GM23338 (cell line): ENCODE measurements at regions not wholly inside any gene's neighbourhood (a gene's known extent, or its start where the extent isn't known, plus 50 kb on each side); places are given as distances from the start of the nearest gene placed in this dataset.

Source experiments
- ATAC-seq: fragments of 200-7000 bp; cut with Tn5 transposase; 3 replicates; pipeline ENCODE4 v1.9.1; 2020
- DNase-seq: peaks from one replicate; pipeline ENCODE4 v3.0.0-alpha.2; 2015; ENCODE audit warnings: low spot score
- H2AFZ ChIP-seq: fragments of 200-600 bp; sonication (generic); 2 replicates; pipeline ENCODE4 v1.8.0; 2016; ENCODE audit warnings: antibody characterized with exemption, mild to moderate bottlenecking, moderate library complexity
- H3F3A ChIP-seq: fragments of 200-600 bp; sonication (generic); replicated peaks from 2 replicates; pipeline ENCODE4 v1.8.0; 2017; ENCODE audit warnings: antibody characterized with exemption, mixed run types, low read depth
- H3K27ac ChIP-seq: fragments of 200-600 bp; sonication (generic); 2 replicates; pipeline ENCODE4 v1.6.1; 2016; ENCODE audit warnings: low read depth
- H3K27me3 ChIP-seq: fragments of 200-600 bp; sonication (generic); 2 replicates; pipeline ENCODE4 v1.8.0; 2016; ENCODE audit warnings: mild to moderate bottlenecking, mixed run types, moderate library complexity; ENCODE audit not compliant: insufficient read depth
- H3K36me3 ChIP-seq: fragments of 200-600 bp; sonication (generic); 2 replicates; pipeline ENCODE4 v1.8.0; 2016; ENCODE audit warnings: mild to moderate bottlenecking; ENCODE audit not compliant: insufficient read depth
- H3K4me1 ChIP-seq: fragments of 200-600 bp; sonication (generic); 2 replicates; pipeline ENCODE4 v1.8.0; 2016; ENCODE audit warnings: mild to moderate bottlenecking, moderate library complexity; ENCODE audit not compliant: insufficient read depth
- H3K4me2 ChIP-seq: fragments of 200-600 bp; sonication (generic); 2 replicates; pipeline ENCODE4 v1.7.1; 2017; ENCODE audit warnings: mixed run types
- H3K4me3 ChIP-seq: fragments of 200-600 bp; sonication (generic); 2 replicates; pipeline ENCODE4 v1.6.1; 2016; ENCODE audit warnings: mixed run types
- H3K79me2 ChIP-seq: fragments of 200-600 bp; sonication (generic); replicated peaks from 2 replicates; pipeline ENCODE4 v1.8.0; 2017; ENCODE audit warnings: mild to moderate bottlenecking; ENCODE audit not compliant: insufficient read depth
- H3K9me2 ChIP-seq: fragments of 200-600 bp; sonication (generic); 2 replicates; pipeline ENCODE4 v1.8.0; 2017; ENCODE audit not compliant: insufficient read depth
- H4K20me1 ChIP-seq: fragments of 200-600 bp; sonication (generic); replicated peaks from 2 replicates; pipeline ENCODE4 v1.8.0; 2017; ENCODE audit warnings: mild to moderate bottlenecking; ENCODE audit not compliant: insufficient read depth
- H3K27ac Mint-ChIP-seq: 2 replicates; pipeline ENCODE4 v1.8.0; 2020; ENCODE audit warnings: inconsistent platforms, mild to moderate bottlenecking, moderate library complexity, mixed read lengths
- H3K27me3 Mint-ChIP-seq: 3 replicates; pipeline ENCODE4 v1.8.0; 2022; ENCODE audit warnings: low read depth, mild to moderate bottlenecking, moderate library complexity, mixed read lengths, inconsistent platforms; ENCODE audit not compliant: insufficient read depth, poor library complexity
- H3K36me3 Mint-ChIP-seq: 3 replicates; pipeline ENCODE4 v1.8.0; 2021; ENCODE audit warnings: low read depth, mild to moderate bottlenecking, inconsistent platforms, moderate library complexity, mixed read lengths
- H3K4me1 Mint-ChIP-seq: 3 replicates; pipeline ENCODE4 v1.8.0; 2020; ENCODE audit warnings: mild to moderate bottlenecking, inconsistent platforms, mixed read lengths
- H3K4me3 Mint-ChIP-seq: 3 replicates; pipeline ENCODE4 v1.8.0; 2021; ENCODE audit warnings: moderate library complexity, mild to moderate bottlenecking, inconsistent platforms, mixed read lengths
- H3K9me3 Mint-ChIP-seq: 3 replicates; pipeline ENCODE4 v1.8.0; 2020; ENCODE audit warnings: moderate library complexity, mild to moderate bottlenecking, inconsistent platforms, mixed read lengths
- CREB1 ChIP-seq: fragments of 250-450 bp; sonication (Bioruptor Pico); IDR thresholded peaks from 2 replicates; pipeline ENCODE4 v1.5.0; 2020; ENCODE audit warnings: low read depth, mild to moderate bottlenecking, moderate library complexity
- EZH2 ChIP-seq: fragments of 200-600 bp; sonication (generic); IDR thresholded peaks from one replicate; pipeline ENCODE4 v1.8.0; 2017; ENCODE audit warnings: antibody characterized with exemption, mild to moderate bottlenecking, low read depth; ENCODE audit not compliant: unreplicated experiment
- EZH2phosphoT487 ChIP-seq: fragments of 200-600 bp; sonication (generic); IDR thresholded peaks from one replicate; pipeline ENCODE4 v1.8.1; 2018; ENCODE audit warnings: antibody characterized with exemption; ENCODE audit not compliant: unreplicated experiment
- JUNB ChIP-seq: IDR thresholded peaks from one replicate; pipeline ENCODE4 v1.6.1; 2016; ENCODE audit warnings: antibody characterized with exemption; ENCODE audit not compliant: unreplicated experiment
- NANOG ChIP-seq: IDR thresholded peaks from 2 replicates; pipeline ENCODE4 v1.6.1; 2016; ENCODE audit warnings: antibody characterized with exemption, borderline replicate concordance
- STAT1 ChIP-seq: IDR thresholded peaks from one replicate; pipeline ENCODE4 v1.6.1; 2016; ENCODE audit warnings: antibody characterized with exemption; ENCODE audit not compliant: unreplicated experiment
- ZNF114 ChIP-seq: fragments of 250-450 bp; sonication (Bioruptor Pico); IDR thresholded peaks from 2 replicates; pipeline ENCODE4 v1.5.0; 2020; ENCODE audit warnings: mild to moderate bottlenecking, moderate library complexity
- ZNF331 ChIP-seq: fragments of 250-450 bp; sonication (Bioruptor Pico); IDR thresholded peaks from 2 replicates; pipeline ENCODE4 v1.5.0; 2020; ENCODE audit warnings: low read depth, mild to moderate bottlenecking, moderate library complexity
- TF ChIP-seq, protein P1 (sequence below), 2 experiments: fragments of 200-600 bp in 1 of 2; sonication (generic) in 1 of 2; conservative IDR thresholded peaks; 2 replicates each; pipeline versions ENCODE4 v1.5.1 to v1.6.1; 2016 to 2017; ENCODE audit warnings: antibody characterized with exemption in 2 of 2, low read depth in 2 of 2, mild to moderate bottlenecking in 2 of 2, moderate library complexity in 1 of 2
- TF ChIP-seq, protein P2 (sequence below): IDR thresholded peaks from one replicate; pipeline ENCODE4 v1.6.1; 2018; ENCODE audit warnings: antibody characterized with exemption; ENCODE audit not compliant: unreplicated experiment

DNA sequence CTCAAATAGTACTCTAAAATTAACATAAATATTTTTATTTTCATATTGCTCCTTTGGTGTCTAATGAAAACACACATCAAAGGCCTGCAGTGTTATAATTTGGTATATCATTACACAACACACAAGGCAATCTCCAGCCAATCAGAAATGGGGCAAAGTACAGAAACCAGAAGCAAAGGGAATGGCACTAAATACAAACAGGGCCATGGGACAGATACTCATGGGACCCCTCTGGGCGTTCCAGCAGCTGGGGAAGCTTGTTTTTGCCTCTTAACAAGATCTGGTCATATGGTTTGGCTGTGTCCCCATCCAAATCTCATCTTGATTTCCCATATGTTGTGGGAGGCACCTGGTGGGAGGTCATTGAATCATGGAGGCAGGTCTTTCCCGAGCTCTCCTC is 551.8 kb upstream of the NRP1 start (continued):
- TF ChIP-seq, protein P1, sequence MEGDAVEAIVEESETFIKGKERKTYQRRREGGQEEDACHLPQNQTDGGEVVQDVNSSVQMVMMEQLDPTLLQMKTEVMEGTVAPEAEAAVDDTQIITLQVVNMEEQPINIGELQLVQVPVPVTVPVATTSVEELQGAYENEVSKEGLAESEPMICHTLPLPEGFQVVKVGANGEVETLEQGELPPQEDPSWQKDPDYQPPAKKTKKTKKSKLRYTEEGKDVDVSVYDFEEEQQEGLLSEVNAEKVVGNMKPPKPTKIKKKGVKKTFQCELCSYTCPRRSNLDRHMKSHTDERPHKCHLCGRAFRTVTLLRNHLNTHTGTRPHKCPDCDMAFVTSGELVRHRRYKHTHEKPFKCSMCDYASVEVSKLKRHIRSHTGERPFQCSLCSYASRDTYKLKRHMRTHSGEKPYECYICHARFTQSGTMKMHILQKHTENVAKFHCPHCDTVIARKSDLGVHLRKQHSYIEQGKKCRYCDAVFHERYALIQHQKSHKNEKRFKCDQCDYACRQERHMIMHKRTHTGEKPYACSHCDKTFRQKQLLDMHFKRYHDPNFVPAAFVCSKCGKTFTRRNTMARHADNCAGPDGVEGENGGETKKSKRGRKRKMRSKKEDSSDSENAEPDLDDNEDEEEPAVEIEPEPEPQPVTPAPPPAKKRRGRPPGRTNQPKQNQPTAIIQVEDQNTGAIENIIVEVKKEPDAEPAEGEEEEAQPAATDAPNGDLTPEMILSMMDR (conservative IDR thresholded peaks at IDR 0.05; ENCODE audit: low read depth in 2 of 2) = no peak
- no peak for TF ChIP-seq ZNF331 (CRISPR knock-in tag)
- no peak for TF ChIP-seq JUNB
- no peak for TF ChIP-seq EZH2

DNA sequence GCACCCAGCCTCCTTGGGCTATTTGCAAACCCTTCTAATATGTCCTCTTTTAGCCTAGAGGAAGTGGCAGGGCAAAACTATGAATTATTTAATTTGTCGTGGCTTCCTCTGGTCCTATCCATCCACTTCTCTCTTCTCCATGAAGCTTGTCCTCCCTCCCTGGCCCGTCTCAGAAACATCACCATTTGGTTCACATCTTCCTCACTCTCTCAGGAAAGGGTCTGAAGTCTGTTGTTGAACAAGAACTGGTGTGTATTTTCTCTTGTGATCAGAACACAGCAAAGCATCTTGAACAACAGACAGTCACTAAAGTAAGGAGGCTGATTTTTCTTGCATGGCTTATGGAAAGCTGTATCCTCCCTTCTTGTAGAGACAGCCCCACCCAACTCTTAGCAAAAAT is 550.1 kb upstream of the NRP1 start:
- no peaks in the 10 kb centered on the region for H4K20me1 ChIP-seq
- H3K4me1 ChIP-seq = no peaks in the 10 kb centered on the region
- DNase-seq = no peak
- no peaks in the 10 kb centered on the region for H3F3A ChIP-seq
- H3K4me2 ChIP-seq = no peak overlapping the region
- H3K27ac ChIP-seq = no peak overlapping the region
- Mint-ChIP-seq H3K36me3 (no peaks in the 10 kb centered on the region; the same call in 2 of the 3 replicates), H3K9me3 (no peaks in the 10 kb centered on the region), H3K27ac (no peak overlapping the region), H3K4me3 (no peak overlapping the region), H3K4me1 (0 out of 3 replicates have a peak, but pooled peaks cover 3% of the 10 kb centered on the region), H3K27me3 (peaks cover 1% of the 10 kb centered on the region)
- H3K27me3 ChIP-seq = no peaks in the 10 kb centered on the region
- no peak for ATAC-seq
- TF ChIP-seq ZNF331 (CRISPR knock-in tag) (no peak), STAT1 (no peak), NANOG (no peak), CREB1 (CRISPR knock-in tag) (no peak), ZNF114 (CRISPR knock-in tag) (no peak), EZH2phosphoT487 (no peak), EZH2 (no peak), JUNB (no peak)
- TF ChIP-seq, protein P2, sequence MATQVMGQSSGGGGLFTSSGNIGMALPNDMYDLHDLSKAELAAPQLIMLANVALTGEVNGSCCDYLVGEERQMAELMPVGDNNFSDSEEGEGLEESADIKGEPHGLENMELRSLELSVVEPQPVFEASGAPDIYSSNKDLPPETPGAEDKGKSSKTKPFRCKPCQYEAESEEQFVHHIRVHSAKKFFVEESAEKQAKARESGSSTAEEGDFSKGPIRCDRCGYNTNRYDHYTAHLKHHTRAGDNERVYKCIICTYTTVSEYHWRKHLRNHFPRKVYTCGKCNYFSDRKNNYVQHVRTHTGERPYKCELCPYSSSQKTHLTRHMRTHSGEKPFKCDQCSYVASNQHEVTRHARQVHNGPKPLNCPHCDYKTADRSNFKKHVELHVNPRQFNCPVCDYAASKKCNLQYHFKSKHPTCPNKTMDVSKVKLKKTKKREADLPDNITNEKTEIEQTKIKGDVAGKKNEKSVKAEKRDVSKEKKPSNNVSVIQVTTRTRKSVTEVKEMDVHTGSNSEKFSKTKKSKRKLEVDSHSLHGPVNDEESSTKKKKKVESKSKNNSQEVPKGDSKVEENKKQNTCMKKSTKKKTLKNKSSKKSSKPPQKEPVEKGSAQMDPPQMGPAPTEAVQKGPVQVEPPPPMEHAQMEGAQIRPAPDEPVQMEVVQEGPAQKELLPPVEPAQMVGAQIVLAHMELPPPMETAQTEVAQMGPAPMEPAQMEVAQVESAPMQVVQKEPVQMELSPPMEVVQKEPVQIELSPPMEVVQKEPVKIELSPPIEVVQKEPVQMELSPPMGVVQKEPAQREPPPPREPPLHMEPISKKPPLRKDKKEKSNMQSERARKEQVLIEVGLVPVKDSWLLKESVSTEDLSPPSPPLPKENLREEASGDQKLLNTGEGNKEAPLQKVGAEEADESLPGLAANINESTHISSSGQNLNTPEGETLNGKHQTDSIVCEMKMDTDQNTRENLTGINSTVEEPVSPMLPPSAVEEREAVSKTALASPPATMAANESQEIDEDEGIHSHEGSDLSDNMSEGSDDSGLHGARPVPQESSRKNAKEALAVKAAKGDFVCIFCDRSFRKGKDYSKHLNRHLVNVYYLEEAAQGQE = no peak
- TF ChIP-seq, protein P1 (conservative IDR thresholded peaks at IDR 0.05; ENCODE audit: low read depth in 2 of 2) = no peak
- H3K9me2 ChIP-seq = peaks cover 19% of the 10 kb centered on the region; the same call in 1 of the 2 replicates
- peak overlapping the region; percentile 52; the same call in 1 of the 2 replicates for H2AFZ ChIP-seq
- H3K79me2 ChIP-seq = no peaks in the 10 kb centered on the region
- no peaks in the 10 kb centered on the region for H3K36me3 ChIP-seq
- no peak overlapping the region for H3K4me3 ChIP-seq
